HK-2 (cell line): ENCODE measurements at regions not wholly inside any gene's neighbourhood (a gene's known extent, or its start where the extent isn't known, plus 50 kb on each side); places are given as distances from the start of the nearest gene placed in this dataset.

ENCODE experiments used
- DNase-seq: peaks from one replicate; pipeline ENCODE4 v3.0.0-alpha.2; 2018; ENCODE audit not compliant: unreplicated experiment

DNA sequence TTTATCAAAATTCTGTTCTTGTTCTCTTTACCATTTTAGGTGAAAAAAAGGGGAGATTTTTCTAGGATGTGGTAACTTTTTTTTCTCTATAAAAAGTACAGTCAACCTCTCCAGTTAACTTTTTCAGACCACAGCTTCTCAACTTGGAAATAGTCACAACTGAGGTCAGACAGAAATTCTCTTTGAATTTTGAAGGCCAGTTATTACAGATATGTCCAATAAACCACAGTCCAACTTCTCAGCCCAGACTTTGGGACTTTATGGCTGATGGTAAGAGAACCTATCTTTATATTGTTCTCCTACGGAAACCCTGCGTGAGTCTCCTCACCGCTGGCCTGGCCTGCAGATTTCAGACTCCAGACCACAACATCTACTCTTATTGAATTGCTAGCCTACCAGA is 176.7 kb downstream of the DACT1 start:
- no peak for DNase-seq

GRCh38 chr14:58815161-58815701 is 177.5 kb downstream of the DACT1 start:
- no peak for DNase-seq

GRCh38 chr14:58815794-58816193 is 178.0 kb downstream of the DACT1 start:
- DNase-seq: no peak

- no peak for DNase-seq
Measured at GRCh38 chr14:58816416-58817115, 178.8 kb downstream of the DACT1 start.

- no peak for DNase-seq
Measured at GRCh38 chr14:58817846-58818245, 180.1 kb downstream of the DACT1 start.

DNA sequence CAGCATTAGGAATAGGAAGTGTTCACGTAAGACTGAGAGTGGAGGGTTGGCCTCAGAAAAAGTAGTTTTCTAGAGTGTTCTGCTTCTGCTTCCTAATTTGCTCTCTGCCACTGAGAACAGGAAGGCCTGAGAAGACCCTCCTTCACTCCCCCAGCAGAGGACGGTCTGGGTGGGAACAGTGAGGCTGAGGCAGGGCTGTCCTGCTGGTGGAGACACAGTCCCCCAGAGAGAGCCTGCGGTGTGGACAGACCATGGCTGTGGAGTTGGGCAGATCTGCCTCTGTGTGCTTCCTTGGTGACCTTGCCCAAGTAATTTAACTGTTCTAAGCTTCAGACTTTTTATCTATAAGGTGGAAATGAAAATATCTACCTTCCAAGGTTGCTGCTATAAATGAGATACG is 182.3 kb downstream of the DACT1 start:
- no peak for DNase-seq

DNA sequence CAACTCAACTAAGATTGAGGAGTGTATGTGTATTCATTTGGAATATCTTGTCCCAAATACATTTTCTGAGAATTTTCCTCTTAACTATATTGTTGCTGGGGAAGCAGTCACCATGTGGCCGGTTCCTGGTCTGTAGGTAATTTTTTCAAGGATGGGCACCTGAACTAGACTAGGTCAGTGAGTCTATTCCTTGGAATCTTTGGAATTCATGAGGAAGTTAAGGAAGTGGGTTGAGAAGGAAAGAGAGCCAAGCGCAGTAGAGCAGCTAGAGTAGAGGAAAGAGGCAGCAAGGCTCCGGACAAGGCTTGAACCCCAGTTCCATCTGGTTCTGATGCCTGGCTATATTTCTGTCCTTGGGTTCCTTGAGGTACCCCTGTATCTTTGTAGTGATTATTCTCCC is 183.7 kb downstream of the DACT1 start:
- DNase-seq: no peak

DNA sequence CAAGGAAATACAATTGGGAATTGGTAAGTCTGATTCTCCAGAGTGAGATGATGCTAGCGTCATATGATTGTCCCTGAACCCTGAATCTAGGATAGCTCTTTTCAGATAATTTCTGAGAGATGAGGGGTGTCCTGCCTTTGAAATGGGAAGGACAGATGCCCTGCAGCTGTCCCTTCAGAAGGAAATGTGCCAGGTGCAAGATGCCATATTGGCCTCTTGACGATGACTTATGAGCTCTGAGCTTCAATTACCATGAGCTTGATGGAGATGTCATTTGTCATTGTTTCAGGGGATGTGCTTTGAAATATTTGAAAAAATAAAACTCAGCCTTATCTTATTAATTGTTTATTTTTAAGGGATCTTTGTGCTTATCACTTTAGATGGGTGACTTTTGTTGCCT is 185.1 kb downstream of the DACT1 start:
- no peak for DNase-seq

DNA sequence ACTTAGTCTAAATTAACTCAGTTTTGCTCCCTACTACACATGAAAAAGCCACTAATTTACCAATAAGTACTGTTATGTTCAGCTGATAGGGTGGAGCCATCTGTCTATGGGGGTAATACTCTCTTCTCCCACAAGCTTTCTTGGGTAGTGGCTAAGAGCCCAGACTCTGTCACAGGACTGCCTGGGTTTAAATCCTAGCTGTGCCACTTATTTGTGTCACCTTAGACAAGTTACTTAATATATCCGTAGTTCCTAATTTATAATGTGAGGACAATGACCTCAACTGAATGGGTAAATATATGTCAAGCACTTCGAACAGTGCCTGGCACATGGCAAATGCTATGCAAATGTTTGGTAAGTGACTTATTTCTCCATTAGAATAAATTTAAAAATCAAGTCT is 185.6 kb downstream of the DACT1 start:
- no peak for DNase-seq

DNA sequence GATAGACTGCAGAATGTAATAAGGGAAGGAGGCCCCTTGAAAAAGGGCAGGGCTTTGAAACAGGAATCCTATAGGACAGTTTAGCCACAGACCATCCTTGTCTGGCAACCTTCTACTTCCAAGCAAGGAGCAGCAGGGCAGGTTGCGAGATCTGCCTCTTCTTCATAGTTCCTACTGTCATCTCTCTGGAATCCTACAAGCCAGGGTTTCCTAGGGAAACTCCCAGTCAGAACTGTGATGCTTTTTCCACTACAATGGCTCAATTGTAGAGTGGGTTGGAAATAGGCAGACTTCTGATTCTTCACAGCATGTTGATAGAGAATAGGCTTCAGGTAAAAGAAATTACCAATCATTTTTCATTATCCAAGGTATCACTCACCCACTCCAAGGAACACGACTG is 186.3 kb downstream of the DACT1 start:
- DNase-seq: no peak

DNA sequence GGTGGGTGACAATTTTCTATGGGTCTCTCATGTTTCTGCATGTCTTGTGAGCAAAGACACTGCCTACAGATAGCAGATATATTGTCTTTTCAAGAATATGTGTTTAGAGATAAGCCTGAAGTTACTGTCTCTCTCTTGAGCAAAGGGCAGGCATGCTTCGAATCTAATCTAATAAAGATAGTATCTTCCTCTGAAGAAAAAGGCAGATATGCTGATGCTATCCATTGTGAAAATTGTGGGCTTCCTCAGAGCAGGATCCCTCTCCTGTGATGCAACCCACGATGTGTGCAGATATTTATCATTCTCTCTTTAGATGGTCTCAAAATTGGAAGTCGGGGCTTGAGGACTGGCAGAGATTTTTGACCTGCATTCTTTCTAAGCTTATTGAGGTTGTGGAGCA is 187.0 kb downstream of the DACT1 start:
- DNase-seq: no peak

GRCh38 chr14:58825606-58826005 is 187.8 kb downstream of the DACT1 start:
- DNase-seq: no peak

- DNase-seq: no peak
Measured at GRCh38 chr14:58826845-58827686, 189.3 kb downstream of the DACT1 start.

- DNase-seq: no peak
Measured at GRCh38 chr14:58828298-58828697, 190.5 kb downstream of the DACT1 start.

DNA sequence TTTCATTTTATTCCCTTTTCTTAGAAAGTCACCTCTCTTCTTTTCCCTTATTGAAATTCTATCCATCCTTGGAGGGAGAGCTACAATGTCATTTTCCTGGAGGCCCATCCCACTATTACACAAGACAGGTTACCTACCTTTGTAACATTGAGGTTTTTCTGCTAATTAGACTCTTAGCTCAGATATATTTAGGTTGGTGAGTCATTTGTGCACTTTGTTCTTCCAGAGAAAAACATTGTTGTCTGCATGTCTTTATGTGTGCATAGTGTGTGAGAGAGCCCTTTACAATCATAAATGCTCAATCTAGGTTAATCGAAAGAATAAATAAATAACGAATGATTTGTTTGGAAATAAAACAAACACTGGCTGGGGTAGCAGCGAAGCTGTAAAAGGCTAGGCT is 191.8 kb downstream of the DACT1 start:
- no peak for DNase-seq

- no peak for DNase-seq
Measured at GRCh38 chr14:58830121-58830520, 192.4 kb downstream of the DACT1 start.

DNA sequence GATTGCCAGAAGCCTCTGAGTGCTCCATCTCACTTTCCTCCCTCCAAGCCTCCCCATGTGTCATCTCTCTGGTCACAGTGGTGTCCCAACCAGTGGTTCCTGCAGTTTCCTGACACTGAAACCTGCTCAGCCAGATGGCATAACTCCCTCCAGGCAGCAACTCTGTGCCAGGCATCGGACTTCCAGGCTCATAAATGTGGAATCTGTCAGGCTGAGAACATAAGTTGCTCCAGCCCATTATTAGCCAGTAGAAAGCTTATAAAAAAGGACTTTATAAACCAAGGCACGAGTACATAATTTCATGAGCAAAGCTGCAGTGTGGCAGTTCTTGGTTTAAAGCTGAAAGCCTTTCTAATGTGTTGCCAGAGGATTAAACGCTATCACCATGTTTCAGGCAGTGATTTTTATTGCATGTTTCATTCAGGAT is 194.3 kb downstream of the DACT1 start:
- DNase-seq: no peak

DNA sequence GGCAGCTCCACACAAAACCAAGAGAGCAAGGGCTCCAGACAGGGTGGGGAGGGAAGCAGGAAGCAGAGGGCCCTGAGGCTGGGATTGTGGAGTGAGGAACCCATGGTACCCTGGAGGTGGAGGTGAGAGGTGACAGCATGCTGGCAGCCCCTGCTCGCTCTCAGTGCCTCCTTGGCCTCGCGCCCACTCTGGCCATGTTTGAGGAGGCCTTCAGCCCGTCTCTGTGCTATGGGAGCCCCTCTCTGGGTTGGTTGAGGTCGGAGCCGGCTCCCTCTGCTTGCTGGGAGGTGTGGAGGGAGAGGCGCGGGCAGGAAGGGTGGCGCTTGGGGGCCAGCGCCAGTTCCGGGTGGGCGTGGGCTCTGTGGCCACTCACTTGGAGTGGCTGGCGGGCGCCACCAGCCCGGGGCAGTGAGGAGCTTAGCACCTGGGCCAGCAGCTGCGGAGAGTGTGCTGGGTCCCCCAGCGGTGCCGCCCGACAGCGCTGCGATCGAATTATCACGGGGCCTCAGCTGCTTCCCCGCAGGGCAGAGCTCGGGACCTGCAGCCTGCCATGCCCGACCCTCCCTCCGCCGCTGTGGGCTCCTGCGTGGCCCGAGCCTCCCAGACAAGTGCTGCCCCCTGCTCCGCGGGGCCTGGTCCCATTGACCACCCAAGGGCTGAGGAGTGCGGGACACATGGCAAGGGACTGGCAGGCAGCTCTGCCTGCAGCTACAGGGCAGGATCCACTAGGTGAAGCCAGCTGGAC is 196.0 kb downstream of the DACT1 start:
- DNase-seq: no peak

DNA sequence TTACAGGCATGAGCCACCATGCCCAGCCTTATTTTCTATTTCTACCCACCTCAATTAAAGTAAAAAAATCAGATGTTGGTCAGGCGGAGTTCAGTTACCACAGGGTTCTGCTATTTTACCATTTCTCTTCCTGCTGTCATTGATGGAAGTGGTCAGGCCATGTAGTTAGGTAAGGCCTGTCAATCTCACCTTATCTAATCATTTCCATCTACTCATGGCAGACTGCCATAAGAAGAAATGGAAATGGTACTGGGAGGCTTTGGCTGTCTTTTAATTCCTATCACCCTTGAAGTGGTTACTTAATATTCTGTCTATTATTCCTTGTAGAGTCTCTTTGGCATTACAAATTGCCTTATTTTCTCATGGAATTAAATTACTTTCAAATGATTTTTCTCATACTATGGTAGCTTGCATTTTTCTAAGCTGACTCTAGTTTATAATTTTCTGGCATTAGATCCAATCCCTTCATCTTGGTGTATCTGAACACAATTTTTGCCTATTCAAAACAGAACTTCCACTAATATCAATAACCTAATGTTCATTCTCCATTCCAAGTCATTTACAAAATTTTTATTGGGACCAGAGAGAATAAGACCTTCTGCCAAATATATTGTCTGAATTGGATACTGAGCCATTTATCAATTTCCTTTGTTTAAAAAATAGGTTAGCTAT is 198.7 kb downstream of the DACT1 start:
- DNase-seq: no peak

GRCh38 chr14:58839233-58839632 is 201.5 kb downstream of the DACT1 start:
- no peak for DNase-seq

DNA sequence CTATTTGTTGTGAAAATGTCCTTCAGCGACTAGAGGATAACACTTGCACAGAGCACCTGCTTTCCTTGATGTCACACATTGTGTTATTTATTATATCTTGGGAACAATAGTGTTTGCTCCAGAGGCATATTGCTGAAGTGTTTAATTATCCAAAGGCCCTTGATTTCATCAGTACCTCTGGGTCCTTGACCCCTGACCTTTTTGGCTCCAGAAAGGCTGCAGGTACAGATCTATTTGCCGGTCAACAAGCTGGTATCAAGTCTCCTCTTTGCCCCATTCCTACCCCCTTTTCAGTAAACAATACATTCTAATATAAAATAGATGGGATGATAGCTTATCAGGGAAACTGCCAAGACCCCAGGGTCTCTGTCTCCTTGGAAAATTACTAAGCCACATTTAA is 206.8 kb downstream of the DACT1 start:
- no peak for DNase-seq
